ENCODE measurements at regions not wholly inside any gene's neighbourhood (a gene's known extent, or its start where the extent isn't known, plus 50 kb on each side); places are given as distances from the start of the nearest gene placed in this dataset.
"Not testable (repeated sequence)": the region's sequence is repeated elsewhere in the genome, so short reads cannot be mapped to it uniquely, and the experiment has no call there.

DNA sequence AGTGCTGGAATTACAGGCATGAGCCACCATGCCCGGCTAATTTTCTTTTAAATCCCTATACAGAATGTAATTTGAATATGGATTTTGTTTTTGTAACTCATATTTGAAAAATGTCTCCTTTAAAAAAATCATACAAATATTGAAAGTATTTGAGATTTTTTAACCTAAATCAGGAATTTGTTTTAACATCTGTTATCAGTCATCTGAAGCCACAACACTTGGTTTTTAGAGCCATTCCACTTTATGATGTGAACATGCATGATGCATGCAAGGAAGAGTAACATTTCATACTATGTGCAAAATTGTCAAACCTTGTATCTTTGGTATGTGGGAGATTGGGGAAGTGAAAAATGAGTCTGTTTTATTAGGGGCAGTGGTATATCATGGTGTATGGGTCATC, 124.5 kb upstream of the AHI1 start:
- DNase-seq (ENCODE audit: low read depth): no peak
- no peak overlapping the region for H3K4me3 ChIP-seq (ENCODE audit: low read depth, low read length)
- TF ChIP-seq, protein P1, sequence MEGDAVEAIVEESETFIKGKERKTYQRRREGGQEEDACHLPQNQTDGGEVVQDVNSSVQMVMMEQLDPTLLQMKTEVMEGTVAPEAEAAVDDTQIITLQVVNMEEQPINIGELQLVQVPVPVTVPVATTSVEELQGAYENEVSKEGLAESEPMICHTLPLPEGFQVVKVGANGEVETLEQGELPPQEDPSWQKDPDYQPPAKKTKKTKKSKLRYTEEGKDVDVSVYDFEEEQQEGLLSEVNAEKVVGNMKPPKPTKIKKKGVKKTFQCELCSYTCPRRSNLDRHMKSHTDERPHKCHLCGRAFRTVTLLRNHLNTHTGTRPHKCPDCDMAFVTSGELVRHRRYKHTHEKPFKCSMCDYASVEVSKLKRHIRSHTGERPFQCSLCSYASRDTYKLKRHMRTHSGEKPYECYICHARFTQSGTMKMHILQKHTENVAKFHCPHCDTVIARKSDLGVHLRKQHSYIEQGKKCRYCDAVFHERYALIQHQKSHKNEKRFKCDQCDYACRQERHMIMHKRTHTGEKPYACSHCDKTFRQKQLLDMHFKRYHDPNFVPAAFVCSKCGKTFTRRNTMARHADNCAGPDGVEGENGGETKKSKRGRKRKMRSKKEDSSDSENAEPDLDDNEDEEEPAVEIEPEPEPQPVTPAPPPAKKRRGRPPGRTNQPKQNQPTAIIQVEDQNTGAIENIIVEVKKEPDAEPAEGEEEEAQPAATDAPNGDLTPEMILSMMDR (IDR thresholded peaks at IDR 0.05; ENCODE audit: insufficient read depth, low read length): no peak

DNA sequence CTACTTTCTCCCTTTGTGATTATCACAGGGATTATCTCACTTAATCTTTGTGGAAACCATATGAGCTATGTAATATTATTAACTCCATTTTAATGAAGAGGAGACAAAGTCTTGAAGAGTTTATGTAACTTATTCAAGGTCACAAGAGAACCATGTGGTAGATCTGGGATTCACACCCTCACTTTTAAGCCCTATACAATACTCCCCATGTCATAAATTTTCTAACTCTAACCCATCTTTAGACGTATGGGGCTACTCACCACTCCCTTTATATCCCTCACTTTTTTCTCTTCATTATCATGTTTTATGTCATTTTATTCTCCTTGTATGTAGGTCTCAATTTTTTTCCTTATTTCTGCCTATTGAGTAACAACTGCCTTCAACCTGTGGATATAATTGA, 126.4 kb upstream of the AHI1 start:
- no peak overlapping the region for H3K4me3 ChIP-seq (ENCODE audit: low read depth, low read length)
- DNase-seq (ENCODE audit: low read depth): no peak
- TF ChIP-seq, protein P1 (IDR thresholded peaks at IDR 0.05; ENCODE audit: insufficient read depth, low read length): no peak

DNA sequence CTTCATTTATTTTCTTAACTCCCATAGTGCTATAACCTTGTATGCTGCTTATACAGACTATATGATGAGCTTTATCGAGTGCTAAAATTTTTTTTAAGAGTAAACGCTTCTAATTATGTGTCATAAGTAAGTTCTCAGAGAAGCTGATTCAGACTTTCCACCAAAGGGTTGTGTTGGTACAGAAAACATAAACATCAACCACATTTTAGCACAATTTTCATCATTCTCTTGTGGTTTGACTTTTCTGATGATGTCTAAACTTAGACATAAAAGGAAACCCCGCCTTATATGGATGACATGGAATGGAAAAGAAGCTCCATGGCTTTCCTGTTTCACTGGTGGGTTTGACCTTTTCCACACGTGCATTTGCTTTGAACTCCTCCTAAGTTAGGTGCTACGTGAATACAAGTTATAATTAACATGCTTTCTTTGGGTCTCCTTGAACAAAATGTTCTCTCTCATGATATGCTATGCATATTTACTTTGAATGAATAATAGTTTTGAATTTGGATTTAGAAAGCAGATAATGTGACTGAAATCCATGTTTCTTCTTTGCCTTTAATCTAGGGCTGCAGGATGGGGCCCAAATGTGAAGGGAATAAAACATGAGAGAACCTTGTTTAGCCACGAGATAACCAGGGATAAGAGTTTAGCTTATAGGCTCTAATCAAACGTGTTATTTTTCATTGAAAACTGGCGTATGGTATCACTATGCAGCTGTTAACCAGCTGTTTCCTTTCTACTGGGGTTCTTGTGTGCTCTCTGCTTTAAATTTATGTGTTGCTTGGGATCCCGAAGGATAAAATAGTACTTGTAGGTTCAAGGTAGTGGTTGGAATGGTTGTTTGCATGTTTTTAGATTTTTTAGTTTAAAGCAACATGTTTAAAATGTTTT, 127.1 kb upstream of the AHI1 start:
- no peak for DNase-seq (ENCODE audit: low read depth)
- no peak overlapping the region for H3K4me3 ChIP-seq (ENCODE audit: low read depth, low read length)
- TF ChIP-seq, protein P1 (IDR thresholded peaks at IDR 0.05; ENCODE audit: insufficient read depth, low read length): no peak

DNA sequence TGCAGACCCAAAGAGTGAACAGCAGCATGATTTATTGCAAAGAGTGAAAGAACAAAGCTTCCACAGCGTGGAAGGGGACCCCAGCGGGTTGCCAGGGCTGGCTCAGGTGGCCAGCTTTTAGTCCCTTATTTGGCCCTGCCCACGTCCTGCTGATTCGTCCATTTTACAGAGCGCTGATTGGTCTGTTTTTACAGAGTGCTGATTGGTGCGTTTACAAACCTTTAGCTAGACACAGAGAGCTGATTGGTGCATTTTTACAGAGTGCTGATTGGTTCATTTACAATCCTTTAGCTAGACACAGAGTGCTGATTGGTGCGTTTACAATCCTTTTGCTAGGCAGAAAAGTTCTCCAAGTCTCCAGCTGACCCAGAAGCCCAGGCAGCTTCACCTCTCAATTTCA, 128.5 kb upstream of the AHI1 start:
- DNase-seq (ENCODE audit: low read depth); H3K4me3 ChIP-seq (ENCODE audit: low read depth, low read length): not testable (repeated sequence)

DNA sequence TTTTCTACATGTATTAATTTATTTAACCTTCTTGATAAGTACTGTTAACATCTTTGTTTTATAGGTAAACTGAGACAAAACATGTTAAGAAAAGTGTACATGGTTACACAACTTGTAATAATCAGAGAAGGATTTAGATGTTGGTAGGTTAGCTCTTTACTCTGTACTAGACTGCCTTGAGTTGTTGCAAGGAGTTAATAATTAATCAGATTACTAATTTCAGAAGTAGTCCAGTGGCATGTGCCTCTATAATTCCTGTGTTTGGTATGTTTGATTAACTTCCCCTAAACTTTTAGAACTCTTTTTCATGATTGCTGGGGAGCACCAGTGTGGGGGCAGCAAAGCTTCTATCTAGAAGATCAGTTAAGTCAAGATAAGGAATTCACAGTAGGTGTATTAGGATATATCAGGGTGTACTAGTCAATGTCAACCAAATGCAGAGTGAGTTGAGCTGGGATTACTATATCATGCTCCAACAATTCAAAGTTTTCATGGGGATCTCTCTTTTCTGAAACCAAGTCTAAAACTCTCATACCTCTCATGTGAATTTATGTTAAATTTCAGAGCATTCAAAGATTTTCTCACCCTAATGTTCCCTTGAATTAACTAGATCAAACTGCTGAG, 129.7 kb upstream of the AHI1 start:
- TF ChIP-seq, protein P1 (IDR thresholded peaks at IDR 0.05; ENCODE audit: insufficient read depth, low read length): no peak
- H3K4me3 ChIP-seq (ENCODE audit: low read depth, low read length): no peak overlapping the region
- DNase-seq (ENCODE audit: low read depth): no peak

DNA sequence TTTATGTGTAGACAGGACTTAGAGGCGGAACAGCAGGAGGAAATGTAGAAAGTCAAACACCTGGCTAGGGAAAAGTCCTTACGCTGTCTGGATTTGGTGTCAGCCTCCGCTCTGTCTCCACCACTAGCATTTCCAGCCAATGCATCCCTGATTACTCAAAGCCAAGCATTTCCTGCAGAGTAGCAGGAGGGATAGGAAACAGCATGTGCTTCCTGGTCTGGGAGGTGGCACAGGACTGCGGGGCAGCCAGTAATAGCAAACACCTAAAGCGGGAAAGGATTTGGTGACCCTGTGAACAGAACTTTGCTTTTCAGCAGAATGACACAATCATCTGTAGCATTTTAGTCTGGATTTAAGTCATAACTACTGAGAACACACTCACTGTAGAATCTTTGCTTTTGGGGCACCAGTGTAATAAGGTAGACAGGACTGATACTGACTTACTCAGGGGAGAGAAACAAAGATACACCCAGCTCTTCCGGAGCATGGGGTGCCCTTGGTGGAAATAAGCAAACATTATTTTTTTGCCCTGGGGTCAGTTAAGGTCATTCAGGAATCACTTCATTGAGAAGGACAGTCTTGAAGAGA, 133.3 kb upstream of the AHI1 start:
- no peak for DNase-seq (ENCODE audit: low read depth)
- TF ChIP-seq, protein P1 (IDR thresholded peaks at IDR 0.05; ENCODE audit: insufficient read depth, low read length): no peak
- H3K4me3 ChIP-seq (ENCODE audit: low read depth, low read length): no peak overlapping the region

DNA sequence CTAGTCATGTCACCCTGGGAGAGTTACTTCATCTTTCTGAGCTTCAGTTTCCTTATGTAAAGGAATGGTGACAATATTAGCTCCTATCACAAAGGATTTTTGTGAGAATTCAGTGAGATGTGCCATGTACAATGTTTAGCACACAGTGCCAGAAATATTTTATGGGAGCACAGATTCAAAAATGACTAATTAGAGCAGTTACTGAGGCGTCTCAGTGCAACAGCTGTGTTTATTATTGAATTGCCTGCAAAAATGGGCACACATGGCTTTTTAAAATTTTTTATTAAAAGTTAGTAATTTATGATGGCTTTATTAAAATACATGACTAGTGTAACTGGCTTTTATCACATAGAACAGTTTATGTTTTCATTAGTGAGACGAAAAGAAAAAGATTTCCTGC, 134.3 kb upstream of the AHI1 start:
- no peak for DNase-seq (ENCODE audit: low read depth)

More for the DNA sequence above, 134.3 kb upstream of the AHI1 start:
- H3K4me3 ChIP-seq (ENCODE audit: low read depth, low read length): no peak overlapping the region
- TF ChIP-seq, protein P1 (IDR thresholded peaks at IDR 0.05; ENCODE audit: insufficient read depth, low read length): no peak
